GM10248 (cell line): ENCODE measurements at regions not wholly inside any gene's neighbourhood (a gene's known extent, or its start where the extent isn't known, plus 50 kb on each side); places are given as distances from the start of the nearest gene placed in this dataset.

ENCODE experiments used
- CTCF ChIA-PET: fragments of 300-600 bp; sonication (Branson Sonifier 250); formaldehyde crosslinking; extraction: SDS; loops from one replicate; lab custom pipeline; 2021; ENCODE audit warnings: antibody characterized with exemption; lab: Yijun Ruan, JAX
- POLR2A ChIA-PET: fragments of 350-650 bp; sonication (Branson Sonifier 250); formaldehyde crosslinking; extraction: SDS; loops from one replicate; lab custom pipeline; 2020; ENCODE audit warnings: antibody characterized with exemption; lab: Yijun Ruan, JAX
- DNase-seq: peaks from one replicate; pipeline ENCODE4 v3.0.0; 2012; ENCODE audit errors: extremely low spot score
- CTCF ChIP-seq: IDR thresholded peaks from 2 replicates; pipeline ENCODE4 v1.5.1; 2012; ENCODE audit warnings: mild to moderate bottlenecking, low read depth; ENCODE audit errors: extremely low read depth, missing control alignments, control extremely low read depth

DNA sequence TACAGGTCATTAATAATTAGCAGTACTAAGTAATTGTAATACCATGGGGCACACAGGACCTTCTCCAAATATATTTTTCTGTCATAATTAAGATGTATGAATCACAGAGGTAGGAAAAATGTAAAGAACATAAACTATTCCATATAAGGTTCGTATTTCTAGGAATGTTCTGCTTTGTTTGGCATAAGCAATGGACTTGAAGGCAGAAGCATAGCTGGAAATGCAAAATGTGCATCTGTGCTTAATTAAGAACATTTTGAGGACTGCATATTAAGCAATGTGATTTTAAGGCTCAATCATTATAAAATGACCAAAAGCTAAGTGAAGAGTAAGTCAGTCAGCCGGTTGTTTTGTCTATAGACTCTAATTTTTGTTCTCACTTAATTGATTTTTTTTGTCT lies 123.2 kb downstream of the RBM43 start:
- ChIA-PET CTCF (interaction anchor here (2.0 kb wide), 1 partner anchor 10 kb away, joined by 5 read pairs; no protein-coding TSS in a partner anchor), POLR2A (no interaction called here)
- DNase-seq, result no peak
- no peak for TF ChIP-seq CTCF

DNA sequence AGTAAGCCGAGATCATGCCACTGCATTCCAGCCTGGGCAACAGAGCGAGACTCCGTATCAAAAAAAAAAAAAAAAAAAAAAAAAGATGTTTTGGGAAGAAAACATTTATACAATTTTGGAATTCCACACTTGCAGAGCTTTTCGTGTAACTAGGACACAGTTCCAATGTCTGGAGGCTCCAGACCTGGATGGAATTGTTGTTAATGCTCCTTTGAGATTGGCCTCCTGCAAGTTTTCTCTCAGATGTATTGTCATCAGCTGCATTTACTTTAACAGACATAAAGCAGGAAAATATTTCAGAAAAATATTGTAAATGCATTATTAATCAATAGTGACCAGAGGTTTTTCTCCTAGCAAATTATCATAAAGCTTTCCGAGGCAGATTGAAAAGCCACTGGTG lies 124.1 kb downstream of the RBM43 start:
- no peak for TF ChIP-seq CTCF
- no peak for DNase-seq
- ChIA-PET POLR2A (no interaction called here), CTCF (interaction anchor here (1.5 to 2.0 kb wide), 2 partner anchors 10 to 11 kb away, joined by 4 to 5 read pairs; no protein-coding TSS in a partner anchor)

- no peak for TF ChIP-seq CTCF
- DNase-seq, result no peak
- ChIA-PET CTCF (interaction anchor here (1.4 kb wide), 1 partner anchor 11 kb away, joined by 3 read pairs; no protein-coding TSS in a partner anchor), POLR2A (no interaction called here)
These were observed 141.7 kb downstream of the RBM43 start for GRCh38 chr2:151120011-151120410.

- POLR2A ChIA-PET, result no interaction called here
- CTCF ChIA-PET, result interaction anchor here (1.4 kb wide), 1 partner anchor 10 kb away, joined by 3 read pairs; no protein-coding TSS in a partner anchor
- TF ChIP-seq CTCF, result no peak
- DNase-seq, result no peak
These were observed 142.3 kb downstream of the RBM43 start for GRCh38 chr2:151119374-151119773.

DNA sequence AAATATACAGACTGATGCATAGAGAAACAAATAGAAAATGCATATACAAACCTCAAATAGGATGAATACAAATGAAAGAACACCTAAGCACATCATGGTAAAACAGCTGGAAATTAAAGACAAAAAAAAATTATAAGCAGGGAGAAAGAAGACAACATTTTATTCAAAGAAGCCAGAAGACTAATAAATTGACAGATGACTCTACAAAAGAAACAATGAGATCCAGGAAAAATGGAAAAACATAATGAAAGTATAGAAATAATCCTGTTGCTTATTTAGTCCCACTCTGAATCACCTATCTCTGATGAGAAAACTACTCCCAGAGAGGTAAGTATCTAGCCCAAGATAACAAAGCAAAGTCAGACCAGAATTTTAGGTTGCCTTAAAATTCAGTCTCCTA lies 143.4 kb downstream of the RBM43 start:
- no peak for DNase-seq
- TF ChIP-seq CTCF, result no peak
- ChIA-PET POLR2A (no interaction called here), CTCF (interaction anchor here (1.5 kb wide), 1 partner anchor 17 kb away, joined by 4 read pairs; no protein-coding TSS in a partner anchor)

- POLR2A ChIA-PET, result no interaction called here
- no peak for DNase-seq
- CTCF ChIA-PET, result interaction anchor here (1.3 kb wide), 1 partner anchor 13 kb away, joined by 3 read pairs; no protein-coding TSS in a partner anchor
- TF ChIP-seq CTCF, result no peak
These were observed 146.8 kb downstream of the RBM43 start for GRCh38 chr2:151114874-151115273.

- POLR2A ChIA-PET, result no interaction called here
- DNase-seq, result no peak
- TF ChIP-seq CTCF, result no peak
- CTCF ChIA-PET, result no interaction called here
These were observed 148.3 kb downstream of the RBM43 start for GRCh38 chr2:151113318-151113717.
